WTC11 (cell line): ENCODE measurements at regions not wholly inside any gene's neighbourhood (a gene's known extent, or its start where the extent isn't known, plus 50 kb on each side); places are given as distances from the start of the nearest gene placed in this dataset.

Experiments
- ATAC-seq: fragments of 200-7000 bp; cut with Tn5 transposase; 2 replicates; pipeline ENCODE4 v1.10.0; 2021; ENCODE audit warnings: mild to moderate bottlenecking, moderate library complexity
- CTCF ChIA-PET: fragments of 300-600 bp; sonication (Branson Sonifier 250); formaldehyde crosslinking; loops from one replicate; lab custom pipeline; 2021; ENCODE audit warnings: antibody characterized with exemption; lab: Charles Lee
- POLR2A ChIA-PET: fragments of 350-600 bp; sonication (Branson Sonifier 250); formaldehyde crosslinking; loops from one replicate; lab custom pipeline; 2021; ENCODE audit warnings: antibody characterized with exemption; lab: Charles Lee
- DNase-seq: peaks from one replicate; pipeline ENCODE4 v3.0.0; 2021; ENCODE audit warnings: low spot score
- H3K27ac Mint-ChIP-seq: 2 replicates; pipeline ENCODE4 v1.8.0; 2021; ENCODE audit warnings: mixed read lengths
- H3K27me3 Mint-ChIP-seq: 2 replicates; pipeline ENCODE4 v1.8.0; 2021; ENCODE audit warnings: low read depth, mild to moderate bottlenecking, moderate library complexity, mixed read lengths
- H3K36me3 Mint-ChIP-seq: 2 replicates; pipeline ENCODE4 v1.8.0; 2021; ENCODE audit warnings: mixed read lengths
- H3K4me1 Mint-ChIP-seq: 2 replicates; pipeline ENCODE4 v1.8.0; 2022; ENCODE audit warnings: mixed read lengths
- H3K4me3 Mint-ChIP-seq: 2 replicates; pipeline ENCODE4 v1.8.0; 2021; ENCODE audit warnings: mild to moderate bottlenecking, moderate library complexity, mixed read lengths
- H3K9me3 Mint-ChIP-seq: 2 replicates; pipeline ENCODE4 v1.8.0; 2021; ENCODE audit warnings: mixed read lengths
- AR ChIP-seq: fragments of 250-450 bp; sonication (Bioruptor Pico); IDR thresholded peaks from 2 replicates; pipeline ENCODE4 v1.9.0; 2021; ENCODE audit warnings: mild to moderate bottlenecking
- CREM ChIP-seq: sonication (generic); formaldehyde crosslinking; IDR thresholded peaks from 2 replicates; pipeline ENCODE4 v1.8.1; 2022; ENCODE audit warnings: mild to moderate bottlenecking, missing genetic modification reagents, moderate library complexity
- FOXK1 ChIP-seq: sonication (generic); formaldehyde crosslinking; IDR thresholded peaks from 2 replicates; pipeline ENCODE4 v1.8.0; 2022; ENCODE audit warnings: mild to moderate bottlenecking, moderate library complexity, missing genetic modification reagents
- FOXP4 ChIP-seq: sonication (generic); formaldehyde crosslinking; IDR thresholded peaks from 2 replicates; pipeline ENCODE4 v1.8.0; 2022; ENCODE audit warnings: mild to moderate bottlenecking, missing genetic modification reagents
- KAT7 ChIP-seq: sonication (generic); formaldehyde crosslinking; IDR thresholded peaks from 2 replicates; pipeline ENCODE4 v1.8.1; 2023; ENCODE audit warnings: missing genetic modification reagents, mild to moderate bottlenecking, borderline replicate concordance
- NR1H2 ChIP-seq: sonication (generic); formaldehyde crosslinking; IDR thresholded peaks from 2 replicates; pipeline ENCODE4 v1.9.0; 2021; ENCODE audit warnings: mild to moderate bottlenecking, moderate library complexity, missing genetic modification reagents
- PRDM15 ChIP-seq: sonication (generic); formaldehyde crosslinking; IDR thresholded peaks from 2 replicates; pipeline ENCODE4 v1.8.0; 2022; ENCODE audit warnings: missing genetic modification reagents
- RELA ChIP-seq: sonication (generic); formaldehyde crosslinking; IDR thresholded peaks from 2 replicates; pipeline ENCODE4 v1.8.1; 2022; ENCODE audit warnings: missing genetic modification reagents, mild to moderate bottlenecking, borderline replicate concordance
- STAT6 ChIP-seq: sonication (generic); formaldehyde crosslinking; conservative IDR thresholded peaks from 2 replicates; pipeline ENCODE4 v1.8.1; 2023; ENCODE audit warnings: mild to moderate bottlenecking, low read depth, missing genetic modification reagents, moderate library complexity
- TP53 ChIP-seq: sonication (generic); formaldehyde crosslinking; IDR thresholded peaks from 2 replicates; pipeline ENCODE4 v1.8.1; 2023; ENCODE audit warnings: mild to moderate bottlenecking, missing genetic modification reagents
- USF1 ChIP-seq: sonication (generic); formaldehyde crosslinking; IDR thresholded peaks from 2 replicates; pipeline ENCODE4 v1.8.0; 2022; ENCODE audit warnings: mild to moderate bottlenecking, missing genetic modification reagents
- USF2 ChIP-seq: sonication (generic); formaldehyde crosslinking; IDR thresholded peaks from 2 replicates; pipeline ENCODE4 v1.8.1; 2023; ENCODE audit warnings: mild to moderate bottlenecking, missing genetic modification reagents, moderate library complexity
- ZBTB21 ChIP-seq: sonication (generic); formaldehyde crosslinking; IDR thresholded peaks from 2 replicates; pipeline ENCODE4 v1.8.1; 2023; ENCODE audit warnings: mild to moderate bottlenecking, missing genetic modification reagents, borderline replicate concordance
- ZNF121 ChIP-seq: sonication (generic); formaldehyde crosslinking; IDR thresholded peaks from 2 replicates; pipeline ENCODE4 v1.8.0; 2023; ENCODE audit warnings: missing genetic modification reagents
- ZNF232 ChIP-seq: sonication (generic); formaldehyde crosslinking; IDR thresholded peaks from 2 replicates; pipeline ENCODE4 v1.8.0; 2022; ENCODE audit warnings: mild to moderate bottlenecking, missing genetic modification reagents
- ZNF281 ChIP-seq: sonication (generic); formaldehyde crosslinking; IDR thresholded peaks from 2 replicates; pipeline ENCODE4 v1.8.0; 2023; ENCODE audit warnings: mild to moderate bottlenecking, missing genetic modification reagents
- ZNF425 ChIP-seq: fragments of 250-450 bp; sonication (Bioruptor Pico); conservative IDR thresholded peaks from 2 replicates; pipeline ENCODE4 v1.9.0; 2021; ENCODE audit warnings: mild to moderate bottlenecking
- ZNF671 ChIP-seq: fragments of 250-450 bp; sonication (Bioruptor Pico); IDR thresholded peaks from 2 replicates; pipeline ENCODE4 v1.8.0; 2021; ENCODE audit warnings: mild to moderate bottlenecking

- H3K36me3 Mint-ChIP-seq = no peaks in the 10 kb centered on the region
- H3K27me3 Mint-ChIP-seq = no peaks in the 10 kb centered on the region
- ATAC-seq (no peak), DNase-seq (no peak)
- ChIA-PET POLR2A (no interaction called here), CTCF (no interaction called here)
- H3K4me1 Mint-ChIP-seq = peaks cover 22% of the 10 kb centered on the region
- peaks cover 6% of the 10 kb centered on the region for H3K9me3 Mint-ChIP-seq
- no peak overlapping the region for H3K27ac Mint-ChIP-seq
- TF ChIP-seq STAT6 (CRISPR knock-in tag) (no peak), ZNF671 (CRISPR knock-in tag) (no peak), PRDM15 (CRISPR knock-in tag) (no peak), USF1 (CRISPR knock-in tag) (no peak), CREM (CRISPR knock-in tag) (no peak), KAT7 (CRISPR knock-in tag) (no peak), AR (no peak), ZNF281 (CRISPR knock-in tag) (no peak), TP53 (CRISPR knock-in tag) (no peak), FOXP4 (CRISPR knock-in tag) (no peak), NR1H2 (no peak), ZNF425 (CRISPR knock-in tag) (no peak), ZNF232 (CRISPR knock-in tag) (no peak), RELA (CRISPR knock-in tag) (no peak), FOXK1 (no peak), ZBTB21 (CRISPR knock-in tag) (no peak), USF2 (CRISPR knock-in tag) (no peak), ZNF121 (CRISPR knock-in tag) (no peak)
- no peak overlapping the region for H3K4me3 Mint-ChIP-seq
Measured at GRCh38 chr16:60279061-60279665, 1545.0 kb upstream of the GOT2 start.
